ENCODE measurements at regions not wholly inside any gene's neighbourhood (a gene's known extent, or its start where the extent isn't known, plus 50 kb on each side); places are given as distances from the start of the nearest gene placed in this dataset.
"Not testable (repeated sequence)": the region's sequence is repeated elsewhere in the genome, so short reads cannot be mapped to it uniquely, and the experiment has no call there.

- no peak for TF ChIP-seq CTCF (IDR thresholded peaks at IDR 0.05; ENCODE audit: insufficient read depth, low read depth, low read length, missing control alignments)
- H3K4me3 ChIP-seq (ENCODE audit: low read depth, low read length), result no peak overlapping the region
- DNase-seq (ENCODE audit: low read depth), result no peak
Observed at GRCh38 chr3:150341891-150342290, 66.2 kb upstream of the TSC22D2 start.

- DNase-seq (ENCODE audit: low read depth), result not testable (repeated sequence)
Observed at GRCh38 chr3:150336363-150336762, 71.7 kb upstream of the TSC22D2 start.

GRCh38 chr3:150335631-150336030, 72.5 kb upstream of the TSC22D2 start:
- DNase-seq (ENCODE audit: low read depth), result no peak
- H3K4me3 ChIP-seq (ENCODE audit: low read depth, low read length), result no peak overlapping the region
- TF ChIP-seq CTCF (IDR thresholded peaks at IDR 0.05; ENCODE audit: insufficient read depth, low read depth, low read length, missing control alignments), result no peak

More at GRCh38 chr3:150336363-150336762, 71.7 kb upstream of the TSC22D2 start:
- not testable (repeated sequence) for H3K4me3 ChIP-seq (ENCODE audit: low read depth, low read length)

- no peak overlapping the region for H3K4me3 ChIP-seq (ENCODE audit: low read depth, low read length)
- TF ChIP-seq CTCF (IDR thresholded peaks at IDR 0.05; ENCODE audit: insufficient read depth, low read depth, low read length, missing control alignments), result no peak
- no peak for DNase-seq (ENCODE audit: low read depth)
Observed at GRCh38 chr3:150334974-150335373, 73.1 kb upstream of the TSC22D2 start.

GRCh38 chr3:150333477-150333876, 74.6 kb upstream of the TSC22D2 start:
- H3K4me3 ChIP-seq (ENCODE audit: low read depth, low read length), result no peak overlapping the region
- no peak for TF ChIP-seq CTCF (IDR thresholded peaks at IDR 0.05; ENCODE audit: insufficient read depth, low read depth, low read length, missing control alignments)
- no peak for DNase-seq (ENCODE audit: low read depth)

- TF ChIP-seq CTCF (IDR thresholded peaks at IDR 0.05; ENCODE audit: insufficient read depth, low read depth, low read length, missing control alignments), result no peak
- DNase-seq (ENCODE audit: low read depth), result no peak
- no peak overlapping the region for H3K4me3 ChIP-seq (ENCODE audit: low read depth, low read length)
Observed at GRCh38 chr3:150331978-150332568, 76.0 kb upstream of the TSC22D2 start.

- H3K4me3 ChIP-seq (ENCODE audit: low read depth, low read length), result no peak overlapping the region
- no peak for TF ChIP-seq CTCF (IDR thresholded peaks at IDR 0.05; ENCODE audit: insufficient read depth, low read depth, low read length, missing control alignments)
- DNase-seq (ENCODE audit: low read depth), result no peak
Observed at GRCh38 chr3:150330872-150331271, 77.2 kb upstream of the TSC22D2 start.

Data from GM12865 (cell line).